ENCODE measurements at regions not wholly inside any gene's neighbourhood (a gene's known extent, or its start where the extent isn't known, plus 50 kb on each side); places are given as distances from the start of the nearest gene placed in this dataset.

DNA sequence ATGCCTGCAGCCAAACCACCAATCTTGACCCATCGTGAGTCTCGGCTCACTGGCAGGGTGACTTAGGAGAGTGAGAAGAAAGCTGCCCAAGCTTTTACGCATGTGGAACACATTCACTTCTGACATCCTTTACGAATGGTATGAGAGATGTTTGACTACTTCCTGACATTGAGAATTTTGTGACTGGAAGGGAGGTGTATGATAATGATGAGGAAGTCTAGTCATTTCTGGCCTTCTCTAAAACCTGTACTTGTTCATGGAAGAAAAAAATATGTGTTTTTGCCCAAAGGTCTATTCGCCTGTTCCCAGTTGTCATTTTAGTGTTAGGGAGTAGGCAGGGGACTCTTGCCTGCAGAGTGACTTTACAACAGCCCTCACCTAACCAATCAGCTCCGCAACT, 227.2 kb upstream of the ATP2B1 start:
- Histone ChIP-seq H3K9me3 (replicated peaks) (no peaks in the 10 kb centered on the region), H3K4me1 (peaks cover 6% of the 10 kb centered on the region), H3K36me3 (no peaks in the 10 kb centered on the region), H3K4me3 (no peak overlapping the region), H3K27ac (replicated peaks) (no peak overlapping the region), H3K27me3 (ENCODE audit: low read depth) (no peaks in the 10 kb centered on the region)
- TF ChIP-seq, protein P1, sequence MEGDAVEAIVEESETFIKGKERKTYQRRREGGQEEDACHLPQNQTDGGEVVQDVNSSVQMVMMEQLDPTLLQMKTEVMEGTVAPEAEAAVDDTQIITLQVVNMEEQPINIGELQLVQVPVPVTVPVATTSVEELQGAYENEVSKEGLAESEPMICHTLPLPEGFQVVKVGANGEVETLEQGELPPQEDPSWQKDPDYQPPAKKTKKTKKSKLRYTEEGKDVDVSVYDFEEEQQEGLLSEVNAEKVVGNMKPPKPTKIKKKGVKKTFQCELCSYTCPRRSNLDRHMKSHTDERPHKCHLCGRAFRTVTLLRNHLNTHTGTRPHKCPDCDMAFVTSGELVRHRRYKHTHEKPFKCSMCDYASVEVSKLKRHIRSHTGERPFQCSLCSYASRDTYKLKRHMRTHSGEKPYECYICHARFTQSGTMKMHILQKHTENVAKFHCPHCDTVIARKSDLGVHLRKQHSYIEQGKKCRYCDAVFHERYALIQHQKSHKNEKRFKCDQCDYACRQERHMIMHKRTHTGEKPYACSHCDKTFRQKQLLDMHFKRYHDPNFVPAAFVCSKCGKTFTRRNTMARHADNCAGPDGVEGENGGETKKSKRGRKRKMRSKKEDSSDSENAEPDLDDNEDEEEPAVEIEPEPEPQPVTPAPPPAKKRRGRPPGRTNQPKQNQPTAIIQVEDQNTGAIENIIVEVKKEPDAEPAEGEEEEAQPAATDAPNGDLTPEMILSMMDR (IDR thresholded peaks at IDR 0.05; ENCODE audit: borderline replicate concordance) = no peak
- intact Hi-C loops (cut with micrococcal nuclease) = no loop called here
- no peak for DNase-seq

DNA sequence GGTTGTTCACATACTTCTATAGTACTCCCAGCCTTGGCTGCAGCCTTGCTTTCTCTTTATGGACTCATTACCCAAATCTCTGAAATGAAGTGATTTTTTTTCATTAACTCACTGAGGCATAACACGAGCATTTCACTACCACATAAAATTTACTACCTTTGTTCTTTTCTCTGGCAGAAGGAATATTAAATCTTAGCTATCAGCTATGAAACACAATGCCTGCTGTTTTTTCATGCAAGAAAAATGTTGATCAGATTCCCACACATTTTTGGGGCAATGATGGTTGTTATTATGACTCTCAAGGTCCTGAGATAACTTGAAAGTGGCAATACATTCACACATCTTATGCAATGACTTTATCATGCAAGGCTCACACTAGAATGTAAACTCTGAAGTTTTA, 225.3 kb upstream of the ATP2B1 start:
- Histone ChIP-seq H3K4me3 (no peak overlapping the region), H3K27ac (replicated peaks) (no peak overlapping the region), H3K9me3 (replicated peaks) (no peaks in the 10 kb centered on the region), H3K4me1 (peaks cover 6% of the 10 kb centered on the region), H3K36me3 (no peaks in the 10 kb centered on the region), H3K27me3 (ENCODE audit: low read depth) (no peaks in the 10 kb centered on the region)
- intact Hi-C loops (cut with micrococcal nuclease) = no loop called here
- TF ChIP-seq, protein P1 (IDR thresholded peaks at IDR 0.05; ENCODE audit: borderline replicate concordance) = no peak
- DNase-seq = no peak

DNA sequence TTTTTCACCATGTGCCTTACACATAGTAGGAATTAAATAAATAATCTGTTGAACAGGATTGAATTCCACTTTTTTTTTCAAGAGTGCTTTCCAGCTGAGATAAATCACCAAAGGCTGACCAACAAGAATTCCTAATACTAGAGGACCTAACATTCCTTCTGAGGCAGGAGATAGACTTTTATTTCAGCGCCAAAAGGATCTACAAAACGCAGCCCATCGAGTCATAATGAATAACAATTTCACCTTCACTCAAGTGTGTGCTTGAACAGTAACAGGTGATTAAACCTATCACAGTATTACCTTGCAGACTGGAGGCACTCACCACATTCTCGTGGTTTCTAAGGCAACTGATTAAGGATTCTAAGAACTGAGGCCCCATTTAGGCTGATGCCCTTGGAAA, 224.3 kb upstream of the ATP2B1 start:
- H3K27ac ChIP-seq (replicated peaks) = no peak overlapping the region
- no peak overlapping the region for H3K4me3 ChIP-seq
- H3K27me3 ChIP-seq (ENCODE audit: low read depth) = no peaks in the 10 kb centered on the region
- intact Hi-C loops (cut with micrococcal nuclease) = no loop called here
- H3K4me1 ChIP-seq = peaks cover 6% of the 10 kb centered on the region
- no peaks in the 10 kb centered on the region for H3K36me3 ChIP-seq
- DNase-seq = no peak
- TF ChIP-seq, protein P1 (IDR thresholded peaks at IDR 0.05; ENCODE audit: borderline replicate concordance) = no peak
- H3K9me3 ChIP-seq (replicated peaks) = no peaks in the 10 kb centered on the region

DNA sequence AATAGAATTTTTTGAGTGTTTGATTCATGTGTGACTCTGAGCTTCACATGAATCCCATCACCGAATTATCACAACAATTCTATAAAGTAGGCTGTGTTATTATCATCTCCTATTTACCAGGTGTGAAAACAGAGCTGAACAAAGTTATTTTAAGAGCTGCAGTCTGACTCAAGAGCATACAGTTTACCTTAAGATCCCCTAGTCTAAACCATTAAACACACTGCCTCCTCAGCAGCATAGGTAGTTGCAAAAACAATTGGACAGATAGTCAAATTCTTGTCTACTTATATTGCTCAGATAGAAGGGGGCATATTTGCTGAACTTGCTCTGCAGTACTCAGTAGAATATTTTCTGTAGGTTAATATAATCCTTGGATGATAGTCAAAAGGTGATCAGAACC, 219.8 kb upstream of the ATP2B1 start:
- H3K27me3 ChIP-seq (ENCODE audit: low read depth) = no peaks in the 10 kb centered on the region
- H3K36me3 ChIP-seq = no peaks in the 10 kb centered on the region
- intact Hi-C loops (cut with micrococcal nuclease) = no loop called here
- H3K27ac ChIP-seq (replicated peaks) = no peak overlapping the region
- TF ChIP-seq, protein P1 (IDR thresholded peaks at IDR 0.05; ENCODE audit: borderline replicate concordance) = no peak
- no peaks in the 10 kb centered on the region for H3K9me3 ChIP-seq (replicated peaks)
- no peak for DNase-seq
- H3K4me1 ChIP-seq = no peaks in the 10 kb centered on the region
- no peak overlapping the region for H3K4me3 ChIP-seq

DNA sequence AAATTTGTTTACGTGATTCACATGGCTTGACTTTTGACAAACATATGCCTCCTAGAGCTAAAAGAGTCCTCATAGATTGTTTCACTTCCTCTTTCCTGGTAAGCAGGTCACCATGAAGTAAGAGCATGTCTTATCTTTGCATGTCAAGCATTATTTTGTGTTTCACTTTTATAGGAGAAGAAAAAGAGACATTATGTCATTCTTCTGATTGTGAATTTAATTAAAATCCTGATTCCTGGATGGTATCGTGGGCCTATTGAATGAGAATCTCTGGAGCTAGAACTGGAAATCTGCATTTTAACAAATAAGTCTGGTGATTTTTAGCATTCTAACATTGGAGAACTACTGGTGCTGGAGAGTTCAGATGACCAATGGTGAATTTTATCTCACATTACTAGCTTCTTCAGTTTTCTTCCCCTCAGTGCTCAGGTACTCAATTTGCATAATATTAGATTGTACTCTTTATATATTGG, 218.6 kb upstream of the ATP2B1 start:
- Histone ChIP-seq H3K36me3 (no peaks in the 10 kb centered on the region), H3K27ac (replicated peaks) (no peak overlapping the region), H3K27me3 (ENCODE audit: low read depth) (no peaks in the 10 kb centered on the region), H3K4me1 (no peaks in the 10 kb centered on the region), H3K4me3 (no peak overlapping the region), H3K9me3 (replicated peaks) (no peaks in the 10 kb centered on the region)
- DNase-seq = no peak
- intact Hi-C loops (cut with micrococcal nuclease) = no loop called here
- TF ChIP-seq, protein P1 (IDR thresholded peaks at IDR 0.05; ENCODE audit: borderline replicate concordance) = no peak

DNA sequence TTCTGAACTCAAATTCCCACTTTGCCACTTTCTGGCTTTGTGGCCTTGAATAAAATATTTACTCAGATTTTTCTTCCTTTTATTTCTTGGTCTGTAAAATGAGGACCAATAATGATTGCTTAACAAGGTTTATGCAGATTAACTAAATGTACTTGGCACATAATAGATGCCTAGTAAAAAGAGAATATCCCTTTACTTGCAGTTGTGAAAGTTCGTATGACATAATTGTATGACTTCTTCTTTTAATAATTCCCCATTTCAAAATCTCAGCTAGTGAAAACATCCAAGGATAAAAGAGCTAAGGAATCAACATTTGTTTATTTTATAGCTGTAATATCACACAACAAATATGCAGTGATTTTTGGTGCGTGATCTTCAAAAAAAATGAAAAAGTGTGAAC, 215.6 kb upstream of the ATP2B1 start:
- Histone ChIP-seq H3K27me3 (ENCODE audit: low read depth) (no peaks in the 10 kb centered on the region), H3K4me3 (no peak overlapping the region), H3K27ac (replicated peaks) (no peak overlapping the region), H3K36me3 (no peaks in the 10 kb centered on the region), H3K4me1 (no peaks in the 10 kb centered on the region), H3K9me3 (replicated peaks) (no peaks in the 10 kb centered on the region)
- TF ChIP-seq, protein P1 (IDR thresholded peaks at IDR 0.05; ENCODE audit: borderline replicate concordance) = no peak
- DNase-seq = no peak
- intact Hi-C loops (cut with micrococcal nuclease) = no loop called here

Data from left ventricle myocardium inferior (tissue), 1 donor.